ENCODE measurements at regions not wholly inside any gene's neighbourhood (a gene's known extent, or its start where the extent isn't known, plus 50 kb on each side); places are given as distances from the start of the nearest gene placed in this dataset.

GRCh38 chr14:100674897-100675619 lies 51.6 kb upstream of the DLK1 start:
- DNase-seq = no peak

GRCh38 chr14:100675699-100676684 lies 50.7 kb upstream of the DLK1 start:
- no peak for DNase-seq

Data from femur (tissue), 1 donor.